Vagina (tissue), 2 donors: ENCODE measurements at regions not wholly inside any gene's neighbourhood (a gene's known extent, or its start where the extent isn't known, plus 50 kb on each side); places are given as distances from the start of the nearest gene placed in this dataset.

Experiments
- DNase-seq, 2 donors: peaks; one replicate each; pipeline ENCODE4 v3.0.0-alpha.2; 2017; ENCODE audit errors: extremely low spot score in 2 of 2
- H3K27ac ChIP-seq: fragments of 200-600 bp; sonication (generic); one replicate; pipeline ENCODE4 v1.5.1; 2019
- H3K27me3 ChIP-seq: fragments of 200-600 bp; sonication (generic); one replicate; pipeline ENCODE4 v1.5.1; 2019
- H3K36me3 ChIP-seq, 2 donors: fragments of 200-600 bp; sonication (generic); one replicate each; pipeline ENCODE4 v1.5.1; 2017 to 2019
- H3K4me1 ChIP-seq: fragments of 200-600 bp; sonication (generic); one replicate; pipeline ENCODE4 v1.5.1; 2019
- H3K4me3 ChIP-seq, 2 donors: fragments of 200-600 bp; sonication (generic); 1 replicate in 1 of 2; 2 replicates in 1 of 2; pipeline ENCODE4 v1.5.1; 2016 to 2019
- H3K9me3 ChIP-seq: fragments of 200-600 bp; sonication (generic); one replicate; pipeline ENCODE4 v1.5.1; 2019
- POLR2A ChIP-seq, 2 donors: fragments of 450-650 bp; IDR thresholded peaks; one replicate each; pipeline ENCODE4 v1.6.1; 2017; ENCODE audit warnings: antibody characterized with exemption in 2 of 2, mild to moderate bottlenecking in 2 of 2, moderate library complexity in 2 of 2
- POLR2AphosphoS5 ChIP-seq, 2 donors: sonication (generic); formaldehyde crosslinking; IDR thresholded peaks; one replicate each; pipeline ENCODE4 v1.9.0; 2017; ENCODE audit warnings: antibody characterized with exemption in 2 of 2, mild to moderate bottlenecking in 2 of 2, low read depth in 1 of 2; ENCODE audit not compliant: insufficient read depth in 1 of 2
- intact Hi-C: fragments of 100-400 bp; cut with DNase I; formaldehyde crosslinking; loops from one replicate; pipeline ENCODE4 v1.15.1; 2023
- TF ChIP-seq, protein P1 (sequence below), 3 experiments: fragments of 450-650 bp in 2 of 3; fragments of 200-600 bp in 1 of 3; sonication (generic) in 1 of 3; IDR thresholded peaks; one replicate each; pipeline ENCODE4 v1.5.1; 2017 to 2019; ENCODE audit warnings: antibody characterized with exemption in 3 of 3, mild to moderate bottlenecking in 2 of 3, moderate library complexity in 2 of 3

DNA sequence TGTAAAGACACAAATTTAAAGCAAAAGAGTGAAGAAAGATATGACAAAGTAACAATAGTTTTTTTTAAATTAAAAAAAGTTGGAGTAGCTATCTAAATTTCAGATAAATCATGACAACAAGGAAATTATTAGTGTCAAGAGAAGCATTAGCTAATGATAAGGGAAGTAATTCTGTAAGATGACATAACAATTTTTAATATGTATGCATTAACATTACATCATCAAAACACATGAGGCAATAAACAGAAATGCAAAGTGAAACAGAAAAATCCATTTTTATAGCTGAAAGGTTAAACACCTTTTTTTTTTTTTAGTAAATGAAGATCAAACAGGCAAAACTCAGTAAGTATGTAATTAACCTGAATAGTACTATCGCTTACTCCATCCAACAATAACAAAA lies 804.9 kb upstream of the PRR20A start:
- Histone ChIP-seq H3K27ac (no peak overlapping the region), H3K36me3 (no peaks in the 10 kb centered on the region), H3K4me1 (no peaks in the 10 kb centered on the region), H3K4me3 (no peak overlapping the region), H3K27me3 (no peaks in the 10 kb centered on the region), H3K9me3 (no peaks in the 10 kb centered on the region)
- no peak for DNase-seq
- TF ChIP-seq POLR2A (IDR thresholded peaks at IDR 0.05): no peak
- TF ChIP-seq, protein P1, sequence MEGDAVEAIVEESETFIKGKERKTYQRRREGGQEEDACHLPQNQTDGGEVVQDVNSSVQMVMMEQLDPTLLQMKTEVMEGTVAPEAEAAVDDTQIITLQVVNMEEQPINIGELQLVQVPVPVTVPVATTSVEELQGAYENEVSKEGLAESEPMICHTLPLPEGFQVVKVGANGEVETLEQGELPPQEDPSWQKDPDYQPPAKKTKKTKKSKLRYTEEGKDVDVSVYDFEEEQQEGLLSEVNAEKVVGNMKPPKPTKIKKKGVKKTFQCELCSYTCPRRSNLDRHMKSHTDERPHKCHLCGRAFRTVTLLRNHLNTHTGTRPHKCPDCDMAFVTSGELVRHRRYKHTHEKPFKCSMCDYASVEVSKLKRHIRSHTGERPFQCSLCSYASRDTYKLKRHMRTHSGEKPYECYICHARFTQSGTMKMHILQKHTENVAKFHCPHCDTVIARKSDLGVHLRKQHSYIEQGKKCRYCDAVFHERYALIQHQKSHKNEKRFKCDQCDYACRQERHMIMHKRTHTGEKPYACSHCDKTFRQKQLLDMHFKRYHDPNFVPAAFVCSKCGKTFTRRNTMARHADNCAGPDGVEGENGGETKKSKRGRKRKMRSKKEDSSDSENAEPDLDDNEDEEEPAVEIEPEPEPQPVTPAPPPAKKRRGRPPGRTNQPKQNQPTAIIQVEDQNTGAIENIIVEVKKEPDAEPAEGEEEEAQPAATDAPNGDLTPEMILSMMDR (IDR thresholded peaks at IDR 0.05): no peak
- TF ChIP-seq POLR2AphosphoS5 (IDR thresholded peaks at IDR 0.05; ENCODE audit: insufficient read depth in 1 of 2, low read depth in 1 of 2): no peak
- intact Hi-C loops: no loop called here

DNA sequence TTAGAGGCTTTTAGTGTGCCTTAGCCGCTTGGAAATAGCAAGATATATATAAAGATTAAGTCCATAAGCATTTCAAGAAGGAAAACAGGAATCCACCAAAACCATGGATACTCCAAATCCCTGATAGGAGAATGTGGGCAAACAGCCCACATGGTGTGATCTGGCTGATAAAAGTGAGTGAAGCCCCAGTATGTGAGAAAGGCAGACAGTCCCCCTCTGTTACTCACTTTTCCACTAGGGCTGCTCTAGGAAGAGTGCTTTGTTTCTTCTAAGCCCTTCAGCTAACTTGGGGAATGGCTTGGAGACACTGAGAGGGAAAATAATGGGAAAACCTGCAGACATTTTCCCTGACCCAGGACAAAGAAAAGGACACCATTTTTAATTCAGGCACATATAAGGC lies 802.3 kb upstream of the PRR20A start:
- no peak for DNase-seq
- H3K27me3 ChIP-seq: no peaks in the 10 kb centered on the region
- no peak overlapping the region for H3K27ac ChIP-seq
- H3K36me3 ChIP-seq: no peaks in the 10 kb centered on the region
- H3K4me3 ChIP-seq: no peak overlapping the region
- TF ChIP-seq POLR2A (IDR thresholded peaks at IDR 0.05): no peak
- no peak for TF ChIP-seq POLR2AphosphoS5 (IDR thresholded peaks at IDR 0.05; ENCODE audit: insufficient read depth in 1 of 2, low read depth in 1 of 2)
- TF ChIP-seq, protein P1 (IDR thresholded peaks at IDR 0.05): no peak
- H3K9me3 ChIP-seq: no peaks in the 10 kb centered on the region
- no peaks in the 10 kb centered on the region for H3K4me1 ChIP-seq
- intact Hi-C loops: no loop called here

DNA sequence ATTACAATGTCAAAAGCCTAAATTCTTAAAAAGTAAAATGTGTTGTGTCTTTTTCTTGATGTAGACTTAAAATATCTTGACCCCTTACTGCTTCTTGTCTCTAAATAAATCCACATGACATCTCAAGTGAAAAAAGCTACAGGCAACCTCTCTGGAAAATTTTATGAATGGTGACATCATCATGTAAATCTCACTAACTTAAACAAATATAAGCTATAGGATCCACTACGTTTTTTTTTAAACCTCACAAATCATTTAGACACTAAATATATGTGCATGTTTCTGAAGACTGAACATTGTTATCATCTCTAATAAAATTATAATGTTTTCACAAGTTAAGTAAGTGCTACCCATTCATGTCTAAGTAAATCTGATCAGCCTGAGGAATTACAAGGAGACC lies 793.7 kb upstream of the PRR20A start:
- no peak for DNase-seq
- no peaks in the 10 kb centered on the region for H3K9me3 ChIP-seq
- no peaks in the 10 kb centered on the region for H3K36me3 ChIP-seq
- TF ChIP-seq POLR2AphosphoS5 (IDR thresholded peaks at IDR 0.05; ENCODE audit: insufficient read depth in 1 of 2, low read depth in 1 of 2) (no peak), POLR2A (IDR thresholded peaks at IDR 0.05) (no peak)
- TF ChIP-seq, protein P1 (IDR thresholded peaks at IDR 0.05): no peak
- no peak overlapping the region for H3K4me3 ChIP-seq
- no peaks in the 10 kb centered on the region for H3K27me3 ChIP-seq
- intact Hi-C loops: no loop called here
- H3K4me1 ChIP-seq: no peaks in the 10 kb centered on the region
- no peak overlapping the region for H3K27ac ChIP-seq

DNA sequence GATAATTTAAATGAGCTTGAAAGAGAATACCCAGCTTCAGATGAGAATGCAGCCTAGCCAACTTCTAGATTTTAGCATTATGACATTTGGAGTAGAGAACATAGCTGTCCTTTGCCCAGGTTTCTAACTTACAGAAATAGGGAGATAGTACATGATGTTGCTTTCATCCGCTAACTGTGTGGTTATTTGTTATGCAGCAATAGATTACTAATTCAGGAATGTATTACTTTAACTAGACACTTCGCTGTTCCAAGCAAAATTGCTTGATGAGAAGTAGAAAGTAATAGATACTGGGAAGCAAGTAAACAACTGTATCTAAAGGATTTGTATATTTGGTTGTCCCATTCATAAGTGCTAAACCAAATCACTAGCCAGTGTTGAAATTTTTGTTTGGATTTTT lies 790.9 kb upstream of the PRR20A start:
- intact Hi-C loops: no loop called here
- Histone ChIP-seq H3K27me3 (no peaks in the 10 kb centered on the region), H3K27ac (no peak overlapping the region), H3K36me3 (no peaks in the 10 kb centered on the region), H3K4me3 (no peak overlapping the region), H3K4me1 (no peaks in the 10 kb centered on the region), H3K9me3 (no peaks in the 10 kb centered on the region)
- DNase-seq: no peak
- no peak for TF ChIP-seq POLR2AphosphoS5 (IDR thresholded peaks at IDR 0.05; ENCODE audit: insufficient read depth in 1 of 2, low read depth in 1 of 2)
- no peak for TF ChIP-seq POLR2A (IDR thresholded peaks at IDR 0.05)
- TF ChIP-seq, protein P1 (IDR thresholded peaks at IDR 0.05): no peak

DNA sequence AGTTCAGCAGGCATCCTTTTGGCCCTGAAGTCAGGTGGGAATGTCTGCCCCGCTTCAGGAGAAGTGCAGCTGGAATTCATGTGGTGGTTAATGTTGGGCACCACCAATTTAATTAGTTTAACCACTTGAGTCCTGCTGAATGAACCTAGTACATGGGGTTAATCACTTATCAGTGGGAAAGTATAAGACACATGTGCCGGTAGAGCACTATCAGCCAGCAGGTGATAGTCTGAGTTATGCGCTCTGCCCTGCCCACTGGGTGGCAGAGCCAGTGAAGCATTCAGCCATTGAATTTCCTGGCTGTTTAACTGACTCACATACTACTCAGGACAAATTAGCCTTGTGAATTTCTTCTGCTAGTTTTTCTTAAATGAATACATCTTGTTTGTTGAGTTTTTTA lies 789.7 kb upstream of the PRR20A start:
- Histone ChIP-seq H3K9me3 (no peaks in the 10 kb centered on the region), H3K27ac (no peak overlapping the region), H3K4me1 (no peaks in the 10 kb centered on the region), H3K27me3 (no peaks in the 10 kb centered on the region), H3K4me3 (no peak overlapping the region), H3K36me3 (no peaks in the 10 kb centered on the region)
- TF ChIP-seq POLR2AphosphoS5 (IDR thresholded peaks at IDR 0.05; ENCODE audit: insufficient read depth in 1 of 2, low read depth in 1 of 2) (no peak), POLR2A (IDR thresholded peaks at IDR 0.05) (no peak)
- TF ChIP-seq, protein P1 (IDR thresholded peaks at IDR 0.05): no peak
- intact Hi-C loops: no loop called here
- DNase-seq: no peak
